NCI-H524 (cell line): ENCODE measurements at regions not wholly inside any gene's neighbourhood (a gene's known extent, or its start where the extent isn't known, plus 50 kb on each side); places are given as distances from the start of the nearest gene placed in this dataset.
A peak's percentile ranks its signal among the peaks of the same experiment; 100 is the strongest.

Experiments used
- DNase-seq, 2 experiments: peaks; one replicate each; lab custom pipeline; 2025; lab: John Stamatoyannopoulos, UW

GRCh38 chr1:87785386-87785785 is 456.7 kb downstream of the LMO4 start:
- no peak for DNase-seq

DNA sequence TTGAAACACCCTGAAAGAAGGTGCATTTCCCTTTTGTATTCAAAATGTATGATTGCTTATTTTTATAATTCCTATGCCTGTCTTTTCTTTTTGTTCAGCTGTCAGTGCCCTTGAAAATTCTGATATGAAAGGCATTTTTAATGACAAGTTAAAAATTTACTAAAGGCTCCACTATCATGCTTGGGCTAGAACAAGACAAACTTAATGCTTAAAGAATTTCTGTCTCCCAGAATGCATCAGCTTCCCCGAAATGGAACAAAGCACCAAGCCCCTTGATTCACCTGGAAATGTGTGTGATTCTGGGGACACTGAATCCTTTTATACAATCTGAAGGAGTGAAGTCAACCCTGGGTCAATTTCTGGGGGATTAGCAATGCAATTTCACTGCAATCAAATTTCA is 457.5 kb downstream of the LMO4 start:
- DNase-seq: no peak

- DNase-seq: no peak
These were observed 458.3 kb downstream of the LMO4 start for GRCh38 chr1:87786861-87787545.

DNA sequence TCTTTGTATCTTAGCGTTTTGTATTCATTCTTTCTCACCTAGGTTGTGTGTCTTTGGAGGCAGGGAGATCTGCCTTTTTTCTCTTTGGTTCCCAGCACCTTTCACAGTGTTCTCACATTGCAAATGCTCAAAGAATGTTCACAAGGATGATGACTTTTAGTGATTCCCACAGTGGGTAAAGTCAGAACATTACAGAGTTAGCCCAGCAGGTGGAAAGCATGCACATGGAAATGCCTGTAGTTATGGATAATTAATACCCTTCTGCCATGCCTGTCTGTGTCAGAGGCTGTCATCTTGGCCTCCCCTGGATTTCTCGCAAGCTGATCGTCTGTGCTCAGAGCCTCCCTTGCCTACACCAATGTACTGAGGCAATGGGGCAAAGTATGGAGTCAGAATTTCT is 458.9 kb downstream of the LMO4 start:
- DNase-seq: peak in 1 of 2 experiments; percentile 13

DNA sequence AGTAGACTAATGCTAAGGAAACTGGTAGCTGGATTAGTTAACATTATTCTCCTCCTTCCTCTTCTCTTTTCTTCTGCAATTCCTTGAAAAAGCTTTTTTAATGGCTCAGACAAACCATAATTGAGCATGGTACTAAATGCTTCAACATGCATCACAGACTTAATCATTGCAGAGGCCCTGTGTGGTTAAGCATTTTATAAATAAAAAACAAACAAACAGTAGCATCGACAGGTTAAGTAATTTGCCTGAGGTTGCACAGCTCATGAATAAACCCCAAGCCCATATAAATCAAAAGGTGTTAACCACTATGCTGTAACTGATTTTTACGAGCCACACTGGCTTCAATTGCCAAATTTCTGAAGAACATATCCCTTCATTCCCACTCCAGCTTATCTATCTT is 462.1 kb downstream of the LMO4 start:
- DNase-seq: no peak

DNA sequence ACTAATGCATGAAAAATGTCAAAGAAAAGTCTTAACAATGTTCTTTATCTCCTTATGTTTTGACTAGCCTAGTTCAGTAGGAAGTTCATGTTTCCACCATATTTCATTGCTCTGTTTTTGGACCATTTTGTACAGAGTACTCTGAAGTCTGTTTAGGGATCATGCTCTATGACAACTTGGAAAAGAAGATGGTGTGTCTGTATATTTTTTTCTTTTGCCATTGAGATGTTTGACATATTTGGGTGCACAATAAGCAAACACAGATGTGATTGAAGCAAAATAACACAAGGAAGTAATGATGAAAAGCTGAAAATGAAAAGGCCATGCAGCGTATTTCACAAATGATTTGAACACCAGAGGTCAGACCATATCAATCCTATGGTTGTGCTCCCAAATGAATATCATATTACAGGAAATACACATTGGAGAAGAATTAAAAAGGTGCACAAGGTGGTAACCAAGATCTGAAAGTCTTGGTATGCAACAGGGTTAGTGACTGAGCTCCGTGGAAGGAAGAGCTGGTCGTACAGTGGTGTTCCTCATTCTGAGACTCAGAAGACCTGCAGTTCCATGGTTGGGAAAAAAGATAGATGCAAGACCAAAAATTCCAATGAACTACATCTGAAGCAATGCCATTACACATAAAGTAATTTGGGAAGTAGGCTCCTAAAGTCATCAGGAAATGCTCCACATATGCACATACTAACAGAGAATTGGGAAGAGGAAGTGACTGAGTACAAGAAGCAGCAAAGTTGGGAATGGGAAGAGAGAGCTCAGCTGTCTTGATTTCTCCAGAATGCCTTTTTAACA is 463.5 kb downstream of the LMO4 start:
- no peak for DNase-seq

DNA sequence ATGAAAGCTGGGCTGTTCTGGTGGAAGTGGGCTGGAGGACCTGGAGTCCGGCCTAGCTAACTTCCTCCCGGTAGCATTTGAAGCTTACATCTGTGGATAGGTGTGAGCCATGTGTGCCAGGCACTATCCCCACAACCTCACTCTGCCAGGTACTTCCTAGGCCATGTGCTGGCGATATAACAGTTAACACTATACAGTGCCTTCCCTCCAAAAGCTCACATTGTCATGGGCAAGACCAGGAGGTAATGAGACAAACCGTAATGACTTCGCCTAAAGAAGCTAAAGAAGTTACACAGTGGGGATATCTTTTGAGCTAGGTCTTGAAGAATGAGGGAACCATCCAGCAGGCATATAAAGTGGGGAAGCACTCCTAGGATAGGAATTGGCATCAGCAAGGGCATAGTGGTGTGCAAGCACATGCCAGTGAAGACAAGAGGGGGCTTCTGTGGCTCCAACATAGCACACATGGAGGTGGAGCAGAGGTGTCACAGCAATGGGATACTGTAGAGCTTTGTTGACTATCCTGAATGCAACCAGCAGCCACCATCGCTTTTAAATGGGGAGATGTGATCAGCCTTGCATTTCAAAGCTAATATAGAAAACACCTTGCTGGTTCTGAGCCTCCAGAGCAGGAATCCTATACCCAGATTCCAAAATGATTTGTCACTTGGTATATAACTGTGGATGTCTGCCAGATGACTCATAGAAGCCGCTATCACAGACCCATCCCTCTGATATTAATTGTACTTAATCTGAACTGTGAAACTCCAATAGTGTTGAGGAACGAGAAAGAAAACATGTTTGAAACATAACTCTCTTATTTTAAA is 466.3 kb downstream of the LMO4 start:
- DNase-seq: no peak

- DNase-seq: no peak
These were observed 467.1 kb downstream of the LMO4 start for GRCh38 chr1:87795615-87796337.

DNA sequence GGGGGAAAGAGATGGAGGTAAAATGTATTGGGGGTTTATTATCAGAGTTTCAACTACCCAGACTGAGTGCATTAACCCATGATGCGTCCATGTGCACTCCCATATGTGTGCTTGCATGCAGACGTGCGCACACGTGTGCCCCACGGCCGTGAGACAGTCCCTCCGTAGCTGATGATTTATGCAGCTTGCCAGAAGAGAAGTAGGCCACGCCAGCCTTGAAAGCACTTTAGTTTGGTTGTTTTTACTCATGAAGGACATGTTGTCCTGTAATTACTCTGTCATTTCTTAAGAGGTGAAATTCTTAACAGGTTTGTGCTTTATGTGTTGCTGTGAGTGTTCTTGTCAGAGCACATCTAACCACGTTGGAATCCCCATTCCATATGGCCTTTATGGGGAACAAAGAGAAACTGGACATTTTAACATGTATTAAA is 467.8 kb downstream of the LMO4 start:
- no peak for DNase-seq

DNA sequence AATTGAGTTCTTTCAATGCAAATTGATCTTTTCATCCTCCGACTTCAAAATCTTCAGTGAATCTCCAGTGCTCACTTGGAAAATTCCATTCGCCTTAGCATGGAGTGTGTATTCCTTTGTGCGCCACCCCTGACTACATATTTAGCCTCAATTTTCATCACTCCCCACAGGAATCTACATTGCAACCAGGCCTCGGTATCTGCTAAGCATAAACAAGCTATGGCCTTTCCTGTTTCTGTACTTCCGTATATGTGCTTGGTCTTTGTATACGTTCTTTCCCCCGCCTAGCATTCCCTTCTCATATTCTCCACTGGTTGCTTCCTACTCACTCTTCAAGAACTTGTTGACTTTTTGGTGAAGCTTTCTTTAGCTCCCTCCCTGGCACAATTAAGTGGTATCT is 470.8 kb downstream of the LMO4 start:
- DNase-seq: no peak

DNA sequence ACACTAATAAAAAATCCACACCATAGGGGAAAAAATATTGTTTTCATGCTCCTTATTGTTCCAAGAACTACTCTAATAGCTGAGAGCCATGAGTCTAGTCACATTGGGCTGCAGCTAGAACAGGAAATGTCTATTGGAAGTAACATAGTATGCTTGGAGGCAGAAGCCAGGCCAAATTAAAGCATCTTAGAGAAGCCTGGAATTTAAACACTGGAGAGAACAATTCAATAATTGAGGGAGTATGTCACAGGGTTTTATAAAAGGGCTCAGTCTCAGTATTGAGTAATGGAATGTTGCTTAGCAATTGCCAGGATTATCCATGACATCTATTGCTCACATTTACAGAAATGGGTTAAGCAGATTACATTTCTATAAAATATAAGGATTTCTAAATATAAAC is 471.3 kb downstream of the LMO4 start:
- no peak for DNase-seq

GRCh38 chr1:87803375-87803774 is 474.7 kb downstream of the LMO4 start:
- DNase-seq: no peak

- no peak for DNase-seq
These were observed 475.4 kb downstream of the LMO4 start for GRCh38 chr1:87804128-87804527.

DNA sequence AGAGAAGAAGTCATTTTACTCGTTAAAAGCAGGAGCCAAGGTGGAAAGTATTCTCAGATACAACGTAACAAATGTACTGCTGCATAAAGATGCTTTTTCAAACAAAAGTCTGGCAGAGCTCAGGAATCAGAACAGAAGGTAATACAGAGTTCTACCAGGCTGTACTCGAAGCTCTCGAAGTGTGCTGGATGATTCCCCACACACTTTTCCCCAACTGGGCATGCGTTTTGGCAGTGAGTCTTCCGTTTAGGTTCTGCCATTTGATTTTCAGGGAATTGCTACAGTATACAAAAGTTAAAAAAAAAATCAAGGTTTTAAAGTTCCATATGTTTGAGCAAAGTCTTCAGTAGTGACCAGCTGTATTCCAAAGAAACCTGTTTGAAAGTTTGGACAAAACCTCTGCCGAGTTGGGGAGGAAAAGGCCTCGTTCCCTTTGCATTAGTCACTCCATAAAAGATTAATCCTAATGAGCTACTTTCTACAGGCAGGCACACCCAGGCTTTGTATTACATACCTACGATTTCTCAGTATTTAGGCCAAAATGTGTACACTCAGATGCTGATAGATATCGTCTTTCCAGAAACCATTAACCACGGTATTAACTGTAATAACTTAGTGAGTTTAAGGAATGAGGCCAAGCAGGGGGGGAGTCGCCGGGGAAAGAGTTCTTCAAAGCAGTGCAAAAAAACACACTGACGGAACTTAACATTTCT is 477.1 kb downstream of the LMO4 start:
- no peak for DNase-seq

DNA sequence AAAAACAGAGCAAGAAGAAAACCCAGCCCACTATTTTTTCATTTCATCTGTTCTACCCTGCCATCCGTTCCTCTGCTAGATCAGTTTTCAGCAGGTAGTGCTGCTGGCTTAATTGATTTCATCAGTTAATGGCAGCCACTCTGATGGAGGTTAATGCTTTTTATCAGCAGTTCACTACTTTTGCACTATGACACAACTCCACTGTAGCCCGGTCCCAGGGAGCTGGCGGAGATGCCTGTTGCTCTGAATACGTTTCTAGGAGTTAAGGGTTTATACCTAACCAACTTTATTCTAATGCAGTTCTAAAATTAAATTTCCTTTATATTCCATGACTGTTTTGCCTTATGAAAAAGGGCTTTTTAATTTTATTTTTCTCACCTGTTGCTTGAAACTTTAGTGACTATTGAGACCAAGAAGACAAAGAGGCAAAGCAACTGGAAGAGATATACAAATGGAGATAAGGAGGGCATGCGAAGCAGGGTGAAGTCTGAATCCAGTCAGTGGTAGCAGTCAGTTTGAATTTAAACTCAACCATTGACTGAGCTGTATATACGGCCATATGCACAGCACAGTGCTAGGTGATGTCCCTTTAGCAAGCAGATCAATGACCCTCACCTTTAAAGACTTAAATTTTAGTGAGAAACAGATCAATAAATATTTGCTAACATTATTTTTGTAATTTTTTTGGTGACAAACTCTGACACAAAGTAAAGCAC is 477.9 kb downstream of the LMO4 start:
- no peak for DNase-seq

GRCh38 chr1:87810166-87810565 is 481.5 kb downstream of the LMO4 start:
- DNase-seq: no peak

DNA sequence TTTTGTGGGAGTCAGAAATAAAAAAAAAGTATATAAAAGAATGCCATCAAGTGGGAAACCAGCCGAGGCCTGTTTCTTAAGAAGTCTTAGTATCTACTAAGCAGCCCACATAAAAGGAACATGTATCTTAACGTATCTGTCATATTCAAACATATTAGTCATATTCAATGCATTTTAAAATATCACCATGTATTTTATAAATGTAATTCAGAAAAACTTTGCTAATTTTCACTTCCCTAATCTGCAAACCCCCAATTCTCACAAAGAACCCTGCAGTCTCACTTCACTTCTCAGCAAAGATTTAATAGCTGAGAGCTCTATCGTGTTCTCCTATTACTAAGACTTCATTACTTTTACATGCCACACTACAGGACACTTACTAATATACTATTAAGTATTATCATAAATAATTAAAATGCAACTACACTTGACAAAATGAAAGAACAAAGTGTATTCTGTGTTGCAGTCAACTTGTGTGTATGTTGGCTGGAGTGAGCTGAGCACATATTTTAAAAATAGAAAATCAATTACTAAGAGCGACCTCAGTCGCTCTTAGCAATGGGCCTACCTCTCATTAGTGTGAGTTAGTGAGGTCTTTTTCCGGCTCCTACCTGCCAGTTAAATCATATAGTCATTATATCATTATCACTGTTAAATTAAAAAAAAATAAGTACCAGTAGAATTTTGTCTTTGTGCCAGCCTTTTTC is 484.3 kb downstream of the LMO4 start:
- DNase-seq: no peak

- no peak for DNase-seq
These were observed 485.9 kb downstream of the LMO4 start for GRCh38 chr1:87814573-87814972.

DNA sequence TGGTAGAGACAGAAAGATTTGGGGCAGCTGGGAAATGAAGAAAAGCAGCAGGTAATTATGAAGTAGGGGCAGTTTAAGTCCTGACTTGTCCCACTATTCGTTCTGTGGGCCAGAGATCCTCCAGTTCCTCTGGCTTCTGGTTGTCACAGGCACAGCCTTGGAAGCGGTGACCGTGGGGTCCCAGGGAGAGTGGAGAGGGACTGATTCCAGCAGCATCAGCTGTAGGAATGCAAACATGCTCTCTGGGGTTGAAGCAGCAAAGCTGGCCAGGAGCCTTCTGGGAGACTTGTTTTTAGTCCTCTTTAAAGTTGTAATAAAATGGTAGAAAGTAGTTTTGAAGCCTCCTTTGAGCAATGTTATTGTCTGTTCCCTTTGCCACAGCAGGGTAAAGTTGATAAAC is 488.0 kb downstream of the LMO4 start:
- no peak for DNase-seq
